ENCODE measurements at regions not wholly inside any gene's neighbourhood (a gene's known extent, or its start where the extent isn't known, plus 50 kb on each side); places are given as distances from the start of the nearest gene placed in this dataset.
"Not testable (repeated sequence)": the region's sequence is repeated elsewhere in the genome, so short reads cannot be mapped to it uniquely, and the experiment has no call there.

DNA sequence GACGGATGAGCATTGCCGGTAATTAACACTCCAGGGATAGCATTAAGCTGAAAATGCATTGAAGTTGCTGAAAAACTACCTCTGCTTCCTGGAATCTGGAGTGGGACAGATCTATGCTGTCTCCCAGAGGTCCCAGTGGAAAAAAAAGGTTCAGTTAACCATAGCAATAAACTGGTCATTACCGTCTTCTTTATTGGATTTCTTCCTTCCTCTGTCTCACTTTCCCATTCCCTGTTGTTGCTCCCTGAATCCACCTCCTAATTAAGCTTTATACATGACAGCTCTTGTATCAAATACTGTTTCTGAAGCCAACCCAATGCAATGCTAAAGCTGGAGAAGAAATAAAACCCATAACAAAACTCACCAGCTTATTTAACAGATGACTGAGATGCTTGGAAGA lies 1805.9 kb downstream of the NCAM2 start:
- no peak for DNase-seq

DNA sequence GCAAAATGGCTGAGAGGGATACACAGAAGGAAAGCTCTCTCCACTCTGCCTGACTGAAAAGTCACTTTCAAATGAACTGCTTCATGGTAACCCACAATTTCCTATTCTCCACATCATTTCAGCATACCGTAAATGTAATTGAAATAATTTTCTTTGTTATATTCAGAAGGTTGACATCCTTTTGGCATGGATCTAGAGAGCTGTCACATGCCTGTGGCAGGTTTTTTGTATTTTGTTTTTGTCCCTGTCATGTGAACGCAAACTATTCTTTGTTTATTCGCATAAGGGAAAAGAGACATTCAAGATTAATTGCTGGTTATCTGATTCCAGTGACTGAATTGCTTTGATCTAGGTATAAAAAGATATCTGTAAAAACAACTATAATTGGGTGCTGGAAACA lies 1808.1 kb downstream of the NCAM2 start:
- no peak for DNase-seq

DNA sequence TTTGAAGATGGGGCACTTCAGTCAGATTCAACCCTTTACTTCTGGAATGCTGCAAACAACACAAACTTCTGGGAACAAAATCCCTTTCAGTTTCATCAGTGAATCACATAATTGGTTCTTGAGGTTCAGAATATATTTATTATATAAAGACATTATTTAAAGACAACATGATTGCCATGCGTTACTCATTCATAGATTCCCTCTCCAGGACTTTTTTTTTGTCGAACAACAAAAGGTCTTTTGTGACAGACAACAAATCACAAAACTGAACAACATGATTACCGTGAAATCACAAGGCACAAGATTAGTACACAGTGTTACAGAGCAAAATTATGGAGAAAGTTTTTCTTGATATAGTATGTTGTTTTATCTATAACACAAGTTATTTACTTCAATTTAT lies 1815.0 kb downstream of the NCAM2 start:
- no peak for DNase-seq

DNA sequence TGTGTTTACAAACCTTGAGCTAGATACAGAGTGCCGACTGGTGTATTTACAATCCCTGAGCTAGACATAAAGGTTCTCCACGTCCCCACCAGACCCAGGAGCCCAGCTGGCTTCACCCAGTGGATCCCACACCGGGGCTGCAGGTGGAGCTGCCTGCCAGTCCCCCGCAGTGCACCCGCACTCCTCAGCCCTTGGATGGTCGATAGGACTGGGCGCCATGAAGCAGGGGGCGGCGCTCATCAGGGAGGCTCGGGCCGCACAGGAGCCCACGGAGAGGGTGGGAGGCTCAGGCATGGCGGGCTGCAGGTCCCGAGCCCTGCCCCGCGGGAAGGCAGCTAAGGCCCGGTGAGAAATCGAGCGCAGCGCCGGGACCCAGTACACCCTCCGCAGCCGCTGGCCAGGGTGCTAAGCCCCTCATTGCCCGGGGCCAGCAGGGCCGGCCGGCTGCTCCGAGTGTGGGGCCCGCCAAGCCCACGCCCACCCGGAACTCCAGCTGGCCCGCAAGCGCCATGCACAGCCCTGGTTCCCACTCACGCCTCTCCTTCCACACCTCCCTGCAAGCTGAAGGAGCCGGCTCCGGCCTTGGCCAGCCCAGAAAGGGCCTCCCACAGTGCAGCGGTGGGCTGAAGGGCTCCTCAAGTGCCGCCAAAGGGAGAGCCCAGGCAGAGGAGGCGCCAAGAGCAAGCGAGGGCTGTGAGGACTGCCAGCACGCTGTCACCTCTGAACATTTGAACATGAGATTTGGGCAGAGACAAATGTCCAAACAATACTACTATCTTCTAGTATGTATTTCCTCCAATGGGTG lies 1820.7 kb downstream of the NCAM2 start:
- not testable (repeated sequence) for DNase-seq

DNA sequence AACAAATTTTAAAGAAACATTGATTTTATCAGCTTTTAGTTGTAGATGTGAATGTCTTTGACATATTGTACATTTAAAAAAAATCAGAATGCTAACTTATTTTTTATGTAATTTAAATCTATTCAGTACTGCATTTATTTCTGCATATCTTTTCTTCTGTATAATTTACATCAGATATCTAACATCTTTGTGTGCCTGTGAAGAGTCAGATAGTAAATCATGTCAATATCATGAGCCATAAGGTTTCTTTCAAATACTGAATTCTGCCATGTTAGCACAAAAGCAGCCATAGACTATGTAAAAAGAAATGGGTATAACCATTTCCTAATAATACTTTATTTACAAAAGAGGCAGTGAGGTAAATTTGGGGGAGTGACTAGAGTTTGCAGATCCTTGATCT lies 1829.2 kb downstream of the NCAM2 start:
- DNase-seq: no peak

DNA sequence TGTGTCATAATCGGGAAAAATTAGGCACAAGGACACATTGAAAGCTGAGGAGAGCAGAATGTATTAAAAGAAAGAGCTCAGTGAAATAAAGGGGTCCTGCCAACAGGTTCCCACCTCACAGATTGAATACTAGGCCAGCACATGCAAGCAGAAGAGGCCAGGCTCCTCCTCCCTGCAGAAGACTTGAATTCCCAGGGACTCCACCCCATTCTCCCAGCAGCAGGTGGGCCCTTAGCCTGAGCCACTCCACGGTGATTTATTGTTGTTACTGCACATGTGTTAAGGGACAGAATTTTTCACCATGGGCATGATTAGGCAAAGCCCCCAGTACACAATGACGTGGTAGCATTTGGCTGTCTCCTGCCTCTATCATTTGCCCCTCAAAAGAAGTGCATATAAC lies 1844.7 kb downstream of the NCAM2 start:
- peak in 1 of 2 experiments; percentile 2 for DNase-seq

DNA sequence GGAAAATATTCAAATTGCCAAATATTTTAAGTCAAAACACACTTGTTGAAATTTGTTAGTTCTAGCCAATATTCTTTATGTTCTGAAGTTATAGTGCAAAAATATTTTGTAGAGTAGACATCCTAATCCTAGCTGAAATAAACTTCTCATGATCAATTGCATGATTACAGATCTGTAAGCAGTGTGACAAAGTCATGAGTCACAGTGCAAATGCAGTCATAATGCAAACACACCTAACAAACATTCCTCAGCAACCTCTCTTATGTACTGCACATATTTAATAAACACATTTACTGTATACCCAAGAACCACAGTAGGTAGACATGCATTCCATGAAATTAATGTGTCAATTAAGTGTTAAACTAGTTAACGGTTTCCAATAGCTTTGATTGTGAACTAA lies 1857.4 kb downstream of the NCAM2 start:
- DNase-seq: no peak

DNA sequence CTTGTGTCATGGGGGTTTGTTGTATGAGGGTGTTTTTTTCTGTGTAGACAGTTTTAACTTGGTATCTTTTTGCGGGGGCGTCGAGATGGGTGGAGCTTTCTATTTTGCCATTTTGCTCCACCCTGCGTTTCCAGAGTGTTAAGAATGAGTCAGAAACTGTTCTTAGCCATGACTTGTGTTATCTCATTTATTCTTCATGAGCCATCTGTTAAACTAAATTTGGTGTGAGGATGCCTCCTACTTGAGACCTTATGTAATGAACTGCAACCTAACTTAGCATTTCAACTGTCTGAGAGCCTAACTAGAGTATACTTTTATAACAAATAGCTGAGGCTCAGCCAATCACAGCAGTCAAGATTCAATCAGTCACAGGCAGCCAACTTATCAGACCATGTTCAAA lies 1873.5 kb downstream of the NCAM2 start:
- DNase-seq: peak in 1 of 2 experiments; percentile 12

DNA sequence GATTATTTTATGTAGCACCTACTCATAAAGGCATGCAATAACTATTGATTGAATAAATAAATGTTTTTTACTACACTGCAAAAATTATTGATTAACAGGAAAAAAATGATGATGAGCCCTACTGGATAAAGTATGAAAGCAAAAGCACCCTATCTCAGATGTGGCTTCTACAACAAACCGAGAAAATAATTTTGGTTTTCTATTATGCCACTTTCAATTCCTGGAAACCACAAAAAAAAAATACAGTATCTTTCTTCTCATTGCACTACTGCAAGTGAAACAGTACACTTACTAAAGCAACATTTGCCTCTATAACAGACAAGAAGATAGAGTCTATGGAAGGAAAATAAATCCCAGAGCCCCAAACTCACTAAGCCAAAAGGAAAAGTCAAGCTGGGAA lies 1882.4 kb downstream of the NCAM2 start:
- no peak for DNase-seq

DNA sequence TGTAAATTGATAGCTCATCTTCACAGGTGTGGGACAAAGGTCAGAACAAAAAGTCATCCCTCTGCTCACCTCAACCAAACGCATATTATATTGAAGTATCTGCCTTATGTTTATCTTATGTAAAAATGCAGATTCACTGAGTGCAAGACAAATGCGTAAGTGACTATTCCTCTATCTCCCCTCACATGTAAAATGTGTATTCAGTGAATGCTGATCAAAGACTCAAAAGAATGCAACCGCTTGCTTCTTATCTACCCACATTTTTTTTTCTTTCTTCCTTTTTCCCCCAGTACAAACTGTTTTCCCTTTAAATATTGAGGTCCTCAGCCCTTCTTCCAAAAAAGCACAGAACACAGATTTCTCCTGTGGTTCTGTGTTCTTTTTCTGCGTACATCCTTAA lies 1882.9 kb downstream of the NCAM2 start:
- DNase-seq: no peak

DNA sequence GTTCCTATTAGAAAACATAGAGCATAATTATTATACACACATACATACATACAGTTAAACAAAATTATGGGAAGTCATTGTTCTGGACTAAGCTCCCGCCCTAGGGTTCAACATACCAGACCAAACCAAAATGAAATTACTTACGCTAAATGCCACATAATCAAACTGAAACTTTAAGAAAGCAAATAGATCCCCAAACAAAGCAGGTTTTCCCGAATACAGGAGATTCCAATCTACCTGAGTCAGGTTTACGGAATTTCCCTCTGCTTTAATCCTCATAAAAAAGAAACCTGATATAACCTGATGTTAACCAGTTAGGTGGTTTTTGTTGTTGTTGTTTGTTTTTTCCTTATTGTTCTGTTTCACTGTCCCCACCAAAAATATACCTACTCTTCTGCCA lies 1886.9 kb downstream of the NCAM2 start:
- no peak for DNase-seq

DNA sequence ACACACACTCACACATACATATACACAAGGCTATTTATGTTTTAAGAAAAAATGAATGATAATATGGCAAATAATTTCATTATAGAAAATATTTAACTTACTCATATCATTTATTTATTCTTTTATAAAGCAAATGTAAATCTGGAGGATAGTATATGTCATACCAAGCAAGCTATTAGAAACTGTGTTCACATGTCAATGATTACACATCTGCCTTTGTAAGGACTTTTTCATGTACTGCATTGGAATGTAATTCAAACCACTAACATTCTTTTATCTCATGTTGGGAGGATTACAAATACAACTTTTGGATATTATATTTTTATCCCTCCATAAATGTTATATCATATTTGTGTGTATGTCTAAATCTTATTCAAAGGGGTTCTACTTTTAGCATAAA lies 1887.4 kb downstream of the NCAM2 start:
- DNase-seq: no peak

DNA sequence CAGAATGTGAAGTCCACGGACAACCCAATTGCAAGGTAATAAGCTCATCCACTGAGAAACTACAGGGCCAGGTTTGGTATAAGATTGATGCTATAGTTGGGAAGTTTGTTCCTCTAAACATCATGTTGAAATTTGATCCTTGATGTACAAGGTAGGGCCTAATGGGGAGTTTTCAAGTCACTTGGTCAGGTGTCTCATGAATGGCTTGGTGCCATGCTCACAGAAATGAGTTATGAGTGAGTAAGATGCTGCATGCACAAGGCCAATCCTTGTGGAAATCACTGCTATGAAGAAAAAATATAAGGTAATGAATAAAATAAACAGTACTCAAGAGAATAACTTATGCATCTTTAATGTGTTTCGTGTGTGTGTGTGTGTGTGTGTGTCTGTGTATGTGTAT lies 1891.2 kb downstream of the NCAM2 start:
- DNase-seq: no peak

DNA sequence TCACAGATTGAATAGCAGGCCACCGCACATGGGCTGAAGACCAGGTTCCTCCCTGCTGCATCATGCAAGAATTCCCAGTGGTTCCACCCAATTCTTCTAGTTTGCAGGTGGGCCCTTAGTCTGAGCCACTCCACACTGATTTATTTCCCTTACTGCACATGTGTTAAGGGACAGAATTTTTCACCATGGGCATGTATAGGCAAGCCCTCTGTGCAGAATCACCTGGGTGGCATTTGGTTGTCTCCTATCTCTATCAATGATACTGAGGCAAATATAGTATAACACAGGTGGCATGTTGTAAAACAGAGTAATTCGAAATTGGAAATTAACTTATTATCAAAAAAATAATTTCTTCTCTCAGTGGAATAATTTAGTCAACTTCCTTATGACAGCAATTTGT lies 1892.4 kb downstream of the NCAM2 start:
- DNase-seq: no peak

DNA sequence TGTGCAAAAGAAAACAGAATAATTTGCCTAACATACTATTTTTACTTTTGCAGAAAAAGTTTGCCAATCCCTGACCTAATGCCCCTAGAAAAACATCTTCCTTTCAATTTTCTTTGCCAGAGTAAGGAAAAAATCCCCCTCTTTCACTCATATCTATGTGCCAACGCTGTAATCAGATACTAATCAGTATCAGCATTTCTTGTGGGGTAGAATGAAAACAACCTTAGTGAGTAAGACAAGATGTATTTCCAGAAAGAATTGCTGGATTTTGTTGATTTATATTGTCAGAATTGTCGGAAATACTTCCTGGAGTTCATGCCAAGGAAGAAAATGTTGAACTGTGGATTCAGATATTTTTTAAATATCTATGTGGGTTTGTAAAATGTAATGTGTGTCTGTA lies 1893.8 kb downstream of the NCAM2 start:
- DNase-seq: no peak

DNA sequence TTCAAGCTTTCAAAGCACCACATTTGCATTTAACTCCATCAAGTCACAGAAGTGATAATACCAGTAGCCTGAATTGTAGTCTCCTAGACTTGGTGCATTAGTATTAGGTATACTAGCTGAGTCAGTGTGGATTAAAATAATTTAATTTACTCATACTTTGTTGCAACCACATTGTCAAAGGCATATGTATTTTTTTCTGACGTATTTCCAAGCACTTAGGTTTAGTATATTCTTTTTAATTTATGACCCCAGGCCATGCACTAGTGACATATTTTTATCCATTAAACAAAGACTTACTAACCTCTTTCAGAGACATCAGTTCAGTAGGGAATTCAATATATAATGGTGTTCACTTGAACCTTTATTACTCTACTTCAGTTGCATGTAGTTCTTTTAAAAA lies 1894.5 kb downstream of the NCAM2 start:
- DNase-seq: no peak

DNA sequence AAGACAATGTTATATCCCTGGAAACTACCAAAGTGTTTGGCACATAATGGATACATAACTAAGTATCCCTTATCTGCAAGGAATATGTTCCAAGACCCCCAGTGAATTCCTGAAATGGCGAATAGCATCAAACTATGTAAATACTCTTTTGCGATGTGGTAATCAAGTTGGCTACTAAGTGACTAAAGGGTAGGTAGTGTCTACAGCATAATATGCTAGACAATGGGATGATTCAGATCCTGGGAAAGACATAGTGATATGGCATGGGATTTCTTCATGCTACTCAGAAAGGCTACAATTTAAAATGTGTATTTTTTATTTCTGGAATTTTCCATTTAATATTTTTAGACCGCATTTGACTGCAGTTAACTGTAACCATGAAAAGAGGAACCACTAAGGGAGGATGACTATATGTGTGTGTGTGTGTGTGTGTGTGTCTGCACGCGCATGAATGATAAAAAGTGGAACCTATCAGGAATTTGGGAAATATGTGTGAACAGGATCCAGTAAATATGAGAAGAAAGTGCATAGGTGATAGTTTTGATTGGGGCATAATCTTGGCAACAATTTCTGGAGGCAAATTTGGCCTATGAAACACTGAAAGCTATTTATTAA lies 1899.9 kb downstream of the NCAM2 start:
- DNase-seq: no peak

DNA sequence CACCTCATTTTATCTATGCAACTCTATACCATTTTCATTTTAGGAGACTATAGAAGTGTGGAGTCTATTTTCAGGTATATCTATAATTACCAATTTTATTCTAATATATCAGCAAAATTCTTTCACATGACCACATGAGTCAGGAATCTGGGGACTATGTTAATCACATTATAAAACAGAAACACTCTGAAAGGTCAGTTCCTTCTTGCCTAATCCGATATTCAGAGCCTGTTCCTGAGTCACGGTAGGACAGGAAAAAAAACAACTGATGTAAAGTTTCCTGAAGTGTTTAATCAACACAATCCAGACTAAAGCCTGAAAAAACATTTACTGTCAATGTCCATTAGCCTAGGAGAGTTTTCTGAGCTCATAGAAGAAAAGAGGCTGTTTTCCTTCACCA lies 1902.3 kb downstream of the NCAM2 start:
- DNase-seq: no peak

DNA sequence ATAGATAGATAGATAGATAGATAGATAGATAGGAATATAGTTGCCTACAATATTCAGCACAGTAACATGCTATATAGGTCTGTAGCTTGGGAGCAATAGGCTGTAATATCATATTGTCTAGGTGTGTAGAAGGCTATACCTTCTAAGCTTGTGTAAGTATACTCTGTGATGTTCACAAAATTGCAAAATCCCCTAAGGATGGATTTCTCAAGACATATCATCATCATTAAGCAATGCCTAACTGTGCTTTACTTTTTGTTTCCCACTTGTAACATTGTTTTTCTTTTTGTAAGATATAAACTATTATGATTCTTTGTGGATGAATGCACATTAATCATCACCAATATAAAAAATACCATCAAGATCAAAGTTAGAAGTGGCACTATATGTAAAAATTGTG lies 1905.6 kb downstream of the NCAM2 start:
- DNase-seq: no peak

DNA sequence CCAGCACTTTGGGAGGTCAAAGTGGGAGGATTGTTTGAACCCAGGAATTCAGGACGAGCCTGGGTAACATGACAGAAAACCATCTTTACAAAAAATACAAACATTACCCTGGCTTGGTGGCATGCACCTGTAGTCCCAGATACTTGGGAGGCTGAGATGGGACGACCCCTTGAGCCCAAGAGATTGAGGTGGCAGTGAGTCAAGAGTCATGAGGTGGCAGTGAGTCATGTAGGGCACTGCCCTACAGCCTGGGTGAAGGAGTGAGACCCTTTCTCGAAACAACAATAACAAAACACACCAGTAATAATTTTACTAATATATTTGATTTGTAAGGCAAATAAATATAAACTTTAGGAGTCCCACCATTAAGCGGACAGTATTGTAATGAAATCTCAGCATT lies 1906.2 kb downstream of the NCAM2 start:
- no peak for DNase-seq

DNA sequence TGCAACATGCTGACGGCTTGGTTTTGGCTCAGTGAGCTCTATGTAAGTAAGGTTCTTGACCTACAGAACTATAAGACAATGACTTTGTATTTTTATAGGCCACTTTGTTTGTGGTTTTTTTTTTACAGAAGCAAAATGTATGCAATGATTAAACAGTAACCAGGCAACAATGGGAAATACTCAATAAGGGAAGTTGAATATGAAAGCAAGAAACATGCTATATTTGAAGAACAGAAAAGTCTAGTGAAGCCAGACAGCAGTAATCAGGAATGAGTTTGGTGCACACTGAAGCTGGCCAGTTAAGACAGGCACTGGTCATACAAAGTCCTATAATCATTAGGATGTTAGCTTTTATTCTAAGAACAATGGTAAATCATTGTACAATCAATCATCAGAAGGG lies 1926.8 kb downstream of the NCAM2 start:
- DNase-seq: no peak

DNA sequence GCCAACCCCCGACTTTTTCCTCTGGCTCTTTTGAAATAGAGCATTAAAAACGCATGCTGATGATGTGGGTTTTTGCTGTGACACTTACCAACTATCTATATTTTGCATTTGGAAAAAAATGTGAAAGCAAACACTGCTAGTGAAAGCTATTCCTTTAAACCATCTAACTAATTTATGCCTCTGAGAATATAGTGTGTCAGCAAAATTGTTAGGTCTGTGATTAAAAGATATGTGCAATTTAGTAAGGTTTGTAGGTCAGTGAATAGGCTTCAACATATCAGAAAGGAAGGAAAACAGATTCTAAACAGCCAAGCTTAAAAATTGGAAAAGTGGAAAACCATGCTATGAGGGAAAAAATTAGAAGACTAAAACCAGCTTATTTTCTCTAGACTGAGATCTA lies 1929.3 kb downstream of the NCAM2 start:
- DNase-seq: no peak

DNA sequence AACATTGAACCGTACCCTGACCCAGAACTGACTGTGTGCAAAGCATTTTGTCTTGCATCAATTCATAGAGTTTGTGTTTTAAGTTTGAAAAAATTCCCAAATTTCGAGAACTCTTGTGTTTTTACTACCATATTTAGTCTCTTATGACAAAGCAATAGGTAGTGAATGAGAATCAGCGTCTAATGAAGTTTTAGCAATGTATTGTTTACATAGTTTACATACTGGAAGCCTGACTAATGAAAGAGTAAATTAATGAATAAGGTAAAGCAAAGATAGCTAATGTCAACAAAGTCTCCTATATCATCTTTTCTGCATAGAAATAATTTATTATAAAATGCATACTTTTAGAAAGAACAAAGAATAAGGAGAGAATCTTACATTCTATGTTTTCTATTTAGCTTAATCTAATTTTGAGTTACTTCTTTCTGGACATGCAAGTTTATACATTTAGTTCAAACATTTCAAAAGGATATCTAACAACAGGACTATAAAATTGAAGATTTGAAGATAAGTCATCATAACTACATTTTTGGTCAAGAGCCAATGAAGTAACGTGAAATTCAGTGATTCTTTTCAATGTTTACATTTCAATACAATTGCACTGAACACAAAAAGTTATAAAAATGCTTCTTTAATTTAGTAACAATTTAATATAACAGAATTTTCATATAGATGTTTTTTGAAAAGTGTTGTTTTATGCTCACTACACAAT lies 1943.7 kb downstream of the NCAM2 start:
- no peak for DNase-seq

DNA sequence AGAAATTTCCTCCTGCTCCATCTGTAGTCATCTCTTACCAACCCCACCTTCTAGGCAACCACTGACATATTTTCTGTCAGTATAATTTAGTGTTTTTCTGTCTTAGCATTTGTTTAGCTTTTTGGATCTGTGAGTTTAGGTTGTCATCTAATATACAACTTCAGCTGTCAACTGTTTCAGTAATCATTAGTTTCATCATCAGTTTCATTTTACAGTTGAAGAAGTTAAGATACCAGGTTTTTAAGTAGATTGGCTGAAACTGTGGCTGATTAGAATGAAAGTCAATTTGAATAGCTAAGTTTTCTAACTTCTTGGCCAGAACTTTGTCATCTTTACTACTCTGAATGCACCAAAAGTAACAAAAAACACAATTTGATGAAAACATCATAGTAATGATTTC lies 1957.3 kb downstream of the NCAM2 start:
- no peak for DNase-seq
